ENCODE measurements at regions not wholly inside any gene's neighbourhood (a gene's known extent, or its start where the extent isn't known, plus 50 kb on each side); places are given as distances from the start of the nearest gene placed in this dataset.

DNA sequence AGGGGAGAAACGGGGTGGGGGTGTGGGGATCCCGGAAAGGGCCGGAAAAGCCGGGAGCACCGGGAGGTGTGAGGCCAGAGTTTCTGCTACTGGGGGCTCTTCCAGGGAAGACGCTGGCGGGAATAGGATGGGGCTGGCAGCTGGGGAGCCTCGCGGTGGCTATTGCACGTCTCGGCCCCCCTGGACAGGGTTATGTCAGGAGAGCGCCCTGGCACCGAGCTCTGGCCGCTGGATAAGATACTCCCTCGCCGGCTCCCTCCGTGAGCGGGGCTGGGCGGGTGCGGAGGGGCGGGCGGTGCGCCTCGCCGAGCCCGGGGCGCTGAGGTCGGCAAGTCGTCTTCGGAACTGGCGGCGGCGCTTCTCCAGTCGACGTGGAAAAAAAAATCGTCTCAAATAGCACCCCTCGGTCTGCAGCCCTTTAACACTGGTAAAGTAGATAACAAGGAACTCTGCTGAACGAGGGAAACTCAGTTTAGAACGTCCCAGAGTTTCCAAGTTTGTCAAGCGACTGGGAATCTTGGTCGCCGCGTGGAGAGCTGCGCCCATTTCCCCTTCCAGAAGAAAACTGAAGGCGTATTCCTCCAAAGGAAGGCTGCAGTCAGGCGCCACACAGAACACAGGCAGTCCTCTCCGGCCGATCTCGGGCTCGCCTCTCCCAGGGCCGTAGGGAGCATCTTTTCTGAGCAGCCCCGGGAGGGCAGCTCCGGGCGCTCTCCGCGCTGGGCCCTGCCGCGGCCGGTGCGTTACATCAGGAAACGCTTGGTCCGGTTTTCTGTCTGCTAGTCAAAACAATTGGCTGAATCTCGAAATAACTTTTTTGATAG lies 115.1 kb downstream of the KCNRG start:
- TF ChIP-seq, protein P1, sequence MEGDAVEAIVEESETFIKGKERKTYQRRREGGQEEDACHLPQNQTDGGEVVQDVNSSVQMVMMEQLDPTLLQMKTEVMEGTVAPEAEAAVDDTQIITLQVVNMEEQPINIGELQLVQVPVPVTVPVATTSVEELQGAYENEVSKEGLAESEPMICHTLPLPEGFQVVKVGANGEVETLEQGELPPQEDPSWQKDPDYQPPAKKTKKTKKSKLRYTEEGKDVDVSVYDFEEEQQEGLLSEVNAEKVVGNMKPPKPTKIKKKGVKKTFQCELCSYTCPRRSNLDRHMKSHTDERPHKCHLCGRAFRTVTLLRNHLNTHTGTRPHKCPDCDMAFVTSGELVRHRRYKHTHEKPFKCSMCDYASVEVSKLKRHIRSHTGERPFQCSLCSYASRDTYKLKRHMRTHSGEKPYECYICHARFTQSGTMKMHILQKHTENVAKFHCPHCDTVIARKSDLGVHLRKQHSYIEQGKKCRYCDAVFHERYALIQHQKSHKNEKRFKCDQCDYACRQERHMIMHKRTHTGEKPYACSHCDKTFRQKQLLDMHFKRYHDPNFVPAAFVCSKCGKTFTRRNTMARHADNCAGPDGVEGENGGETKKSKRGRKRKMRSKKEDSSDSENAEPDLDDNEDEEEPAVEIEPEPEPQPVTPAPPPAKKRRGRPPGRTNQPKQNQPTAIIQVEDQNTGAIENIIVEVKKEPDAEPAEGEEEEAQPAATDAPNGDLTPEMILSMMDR (conservative IDR thresholded peaks at IDR 0.05; ENCODE audit: low read depth, low read length) = no peak
- no peak for TF ChIP-seq EZH2 (IDR thresholded peaks at IDR 0.05; ENCODE audit: borderline replicate concordance, low read depth, low read length, poor library complexity, severe bottlenecking)
